Loucy (cell line): ENCODE measurements at regions not wholly inside any gene's neighbourhood (a gene's known extent, or its start where the extent isn't known, plus 50 kb on each side); places are given as distances from the start of the nearest gene placed in this dataset.

ENCODE experiments used
- H2AFZ ChIP-seq: fragments of 200-600 bp; sonication (generic); 2 replicates; pipeline ENCODE4 v1.6.0; 2016; ENCODE audit warnings: antibody characterized with exemption, mild to moderate bottlenecking, low read length, moderate library complexity
- H3F3A ChIP-seq: fragments of 200-600 bp; 2 replicates; pipeline ENCODE4 v1.6.0; 2016; ENCODE audit warnings: antibody characterized with exemption, low read depth, mild to moderate bottlenecking
- H3K27me3 ChIP-seq: fragments of 200-600 bp; sonication (generic); 2 replicates; pipeline ENCODE4 v1.6.1; 2014; ENCODE audit warnings: low read length, mild to moderate bottlenecking; ENCODE audit not compliant: insufficient read depth, poor library complexity, severe bottlenecking
- H3K36me3 ChIP-seq: fragments of 200-600 bp; sonication (generic); 2 replicates; pipeline ENCODE4 v1.6.1; 2016; ENCODE audit warnings: low read length; ENCODE audit not compliant: insufficient read depth
- H3K4me1 ChIP-seq: fragments of 200-600 bp; sonication (generic); 2 replicates; pipeline ENCODE4 v1.5.1; 2014; ENCODE audit warnings: low read length, mild to moderate bottlenecking; ENCODE audit not compliant: insufficient read depth, poor library complexity, severe bottlenecking
- H3K4me2 ChIP-seq: fragments of 200-600 bp; sonication (generic); 2 replicates; pipeline ENCODE4 v1.6.0; 2014; ENCODE audit warnings: antibody characterized with exemption, low read length, low read depth, mild to moderate bottlenecking; ENCODE audit not compliant: poor library complexity, severe bottlenecking
- H3K4me3 ChIP-seq: fragments of 200-600 bp; sonication (generic); 2 replicates; pipeline ENCODE4 v1.5.1; 2014; ENCODE audit warnings: low read length, mild to moderate bottlenecking, mixed read lengths; ENCODE audit not compliant: poor library complexity, severe bottlenecking
- H3K79me2 ChIP-seq: fragments of 200-600 bp; sonication (generic); 2 replicates; pipeline ENCODE4 v1.6.1; 2014; ENCODE audit warnings: low read length; ENCODE audit not compliant: insufficient read depth
- H3K9ac ChIP-seq: fragments of 200-600 bp; sonication (generic); 2 replicates; pipeline ENCODE4 v1.6.0; 2014; ENCODE audit warnings: mild to moderate bottlenecking, low read depth, low read length, moderate library complexity; ENCODE audit not compliant: poor library complexity, severe bottlenecking
- H3K9me2 ChIP-seq: fragments of 200-600 bp; sonication (generic); replicated peaks from 2 replicates; pipeline ENCODE4 v1.6.1; 2016; ENCODE audit warnings: low read depth, low read length, mixed read lengths
- H3K9me3 ChIP-seq: fragments of 200-600 bp; sonication (generic); 2 replicates; pipeline ENCODE4 v1.6.1; 2014; ENCODE audit warnings: mild to moderate bottlenecking, antibody characterized with exemption, low read length, low read depth; ENCODE audit not compliant: insufficient read depth
- H4K20me1 ChIP-seq: fragments of 200-600 bp; sonication (generic); 2 replicates; pipeline ENCODE4 v1.6.0; 2014; ENCODE audit warnings: antibody characterized with exemption, low read length, mild to moderate bottlenecking; ENCODE audit not compliant: insufficient read depth, poor library complexity, severe bottlenecking
- EZH2phosphoT487 ChIP-seq: fragments of 200-600 bp; IDR thresholded peaks from 2 replicates; pipeline ENCODE4 v1.6.1; 2018; ENCODE audit warnings: antibody characterized with exemption, mild to moderate bottlenecking, moderate library complexity, borderline replicate concordance
- TF ChIP-seq, protein P1 (sequence below): fragments of 200-600 bp; sonication (generic); conservative IDR thresholded peaks from 2 replicates; pipeline ENCODE4 v1.5.1; 2014; ENCODE audit warnings: mild to moderate bottlenecking, antibody characterized with exemption, low read length

DNA sequence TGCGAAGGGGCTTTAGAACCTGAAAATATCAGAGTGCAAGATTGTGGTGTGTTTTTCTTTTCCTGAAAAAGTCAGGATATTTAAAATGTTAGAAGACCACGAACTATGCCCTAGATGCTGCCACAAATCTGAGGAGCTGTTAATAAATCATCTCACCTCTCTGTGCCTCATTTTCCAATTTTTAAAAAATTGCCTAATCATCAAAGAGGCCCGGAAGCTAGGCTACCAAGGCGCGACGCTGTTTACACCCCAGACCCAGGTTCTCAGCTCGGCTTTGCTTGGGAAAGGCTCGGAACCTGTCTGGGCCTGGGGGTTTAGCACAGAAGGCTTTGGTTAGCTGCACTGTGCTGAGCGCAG, 409.6 kb downstream of the BCOR start:
- Histone ChIP-seq H3K4me1 (no peaks in the 10 kb centered on the region), H2AFZ (peak overlapping the region; percentile 75), H3K79me2 (no peaks in the 10 kb centered on the region), H3K27me3 (no peaks in the 10 kb centered on the region), H3K36me3 (no peaks in the 10 kb centered on the region), H3K4me3 (peak overlapping the region; percentile 69), H3F3A (no peaks in the 10 kb centered on the region), H3K9me2 (no peaks in the 10 kb centered on the region), H3K9me3 (no peaks in the 10 kb centered on the region), H3K9ac (peak overlapping the region; percentile 69), H3K4me2 (peak overlapping the region; percentile 74), H4K20me1 (no peaks in the 10 kb centered on the region)
- TF ChIP-seq, protein P1, sequence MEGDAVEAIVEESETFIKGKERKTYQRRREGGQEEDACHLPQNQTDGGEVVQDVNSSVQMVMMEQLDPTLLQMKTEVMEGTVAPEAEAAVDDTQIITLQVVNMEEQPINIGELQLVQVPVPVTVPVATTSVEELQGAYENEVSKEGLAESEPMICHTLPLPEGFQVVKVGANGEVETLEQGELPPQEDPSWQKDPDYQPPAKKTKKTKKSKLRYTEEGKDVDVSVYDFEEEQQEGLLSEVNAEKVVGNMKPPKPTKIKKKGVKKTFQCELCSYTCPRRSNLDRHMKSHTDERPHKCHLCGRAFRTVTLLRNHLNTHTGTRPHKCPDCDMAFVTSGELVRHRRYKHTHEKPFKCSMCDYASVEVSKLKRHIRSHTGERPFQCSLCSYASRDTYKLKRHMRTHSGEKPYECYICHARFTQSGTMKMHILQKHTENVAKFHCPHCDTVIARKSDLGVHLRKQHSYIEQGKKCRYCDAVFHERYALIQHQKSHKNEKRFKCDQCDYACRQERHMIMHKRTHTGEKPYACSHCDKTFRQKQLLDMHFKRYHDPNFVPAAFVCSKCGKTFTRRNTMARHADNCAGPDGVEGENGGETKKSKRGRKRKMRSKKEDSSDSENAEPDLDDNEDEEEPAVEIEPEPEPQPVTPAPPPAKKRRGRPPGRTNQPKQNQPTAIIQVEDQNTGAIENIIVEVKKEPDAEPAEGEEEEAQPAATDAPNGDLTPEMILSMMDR, result no peak
- TF ChIP-seq EZH2phosphoT487, result no peak

DNA sequence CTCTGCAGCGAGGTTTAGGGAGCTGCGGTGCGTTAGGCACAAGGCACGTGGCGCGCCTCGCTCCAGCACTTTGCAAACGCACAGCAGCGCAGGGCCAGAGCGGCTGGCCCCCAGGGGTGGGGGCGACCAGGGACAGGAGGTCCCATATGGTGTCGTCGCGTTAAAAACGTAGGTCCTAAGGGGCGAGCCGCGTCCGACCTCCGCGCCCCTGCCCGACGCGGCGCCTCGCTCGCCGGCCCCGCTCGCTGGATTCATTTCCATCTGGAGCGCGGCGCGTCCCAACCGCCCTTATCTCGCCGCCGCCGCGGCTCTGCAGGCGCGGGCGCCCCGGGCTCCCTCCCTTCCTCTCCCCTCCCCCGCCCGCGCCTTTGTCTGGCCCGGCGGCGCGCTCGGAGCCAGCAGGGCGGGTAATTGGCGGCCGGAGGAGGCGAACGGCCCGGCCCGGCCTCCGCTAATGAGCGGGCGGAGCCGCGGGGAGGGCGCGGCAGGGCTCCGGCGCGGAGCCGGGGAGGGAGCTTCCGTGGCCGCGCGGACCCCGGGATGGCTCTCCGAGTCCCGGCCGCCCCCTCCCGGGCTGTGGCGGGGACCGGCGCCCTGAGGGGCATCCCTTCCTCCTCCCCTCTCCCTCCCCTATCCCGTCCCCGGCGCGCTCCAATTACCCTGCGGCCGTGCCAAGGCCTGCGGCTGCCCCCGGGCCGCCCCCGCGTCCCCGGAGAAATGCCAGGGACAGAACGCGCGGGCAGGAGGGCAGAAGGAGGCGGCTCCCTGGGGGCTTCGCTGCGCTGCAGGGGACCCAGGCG, 409.0 kb downstream of the BCOR start:
- no peaks in the 10 kb centered on the region for H4K20me1 ChIP-seq
- H3K36me3 ChIP-seq, result no peaks in the 10 kb centered on the region
- H3K9me2 ChIP-seq, result no peaks in the 10 kb centered on the region
- no peaks in the 10 kb centered on the region for H3K27me3 ChIP-seq
- H3F3A ChIP-seq, result no peaks in the 10 kb centered on the region
- peak overlapping the region; percentile 75 for H2AFZ ChIP-seq
- H3K79me2 ChIP-seq, result no peaks in the 10 kb centered on the region
- peak overlapping the region; percentile 74 for H3K4me2 ChIP-seq
- TF ChIP-seq, protein P1, result no peak
- TF ChIP-seq EZH2phosphoT487, result no peak
- no peaks in the 10 kb centered on the region for H3K9me3 ChIP-seq
- H3K9ac ChIP-seq, result peak overlapping the region; percentile 69
- peak overlapping the region; percentile 69 for H3K4me3 ChIP-seq
- no peaks in the 10 kb centered on the region for H3K4me1 ChIP-seq

DNA sequence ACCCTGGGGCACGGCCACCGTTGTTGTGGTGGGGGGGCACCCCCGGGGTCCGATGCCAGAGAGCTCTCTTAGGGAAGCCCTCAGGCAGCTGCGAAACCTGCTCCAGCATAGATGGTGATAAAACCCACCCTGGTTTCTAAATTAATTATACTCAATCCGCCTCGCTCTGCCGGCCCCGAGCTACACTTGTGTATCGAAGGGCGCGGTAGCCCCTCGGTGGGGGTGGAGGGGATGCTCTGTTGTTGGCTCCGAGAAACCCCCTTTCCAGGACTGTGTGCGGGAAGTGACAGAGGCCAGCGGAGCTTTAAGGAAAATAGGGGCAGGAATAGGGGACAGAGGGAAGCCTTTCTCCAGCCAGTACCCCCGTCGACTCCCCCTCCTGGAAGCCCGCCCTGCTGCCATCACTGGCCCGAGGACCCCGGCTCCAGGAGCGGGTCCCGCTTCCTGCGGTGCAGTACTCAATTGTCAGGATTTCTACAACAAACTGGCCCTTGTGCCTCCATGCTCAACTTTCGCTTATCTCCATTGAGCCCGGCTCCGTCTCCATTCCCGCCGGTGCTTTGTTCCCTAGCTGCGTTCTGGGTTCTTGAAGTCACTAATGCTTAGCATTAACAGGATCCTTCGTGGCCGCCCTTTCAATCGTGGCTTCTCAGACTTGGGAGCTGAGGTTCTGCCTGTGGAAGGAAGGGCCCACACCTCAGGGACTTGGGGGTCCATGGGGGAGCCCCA, 408.2 kb downstream of the BCOR start:
- TF ChIP-seq, protein P1, result no peak
- TF ChIP-seq EZH2phosphoT487, result no peak
- Histone ChIP-seq H3K27me3 (no peaks in the 10 kb centered on the region), H4K20me1 (no peaks in the 10 kb centered on the region), H3F3A (no peaks in the 10 kb centered on the region), H2AFZ (peak overlapping the region; percentile 75; the same call in 1 of the 2 replicates), H3K79me2 (no peaks in the 10 kb centered on the region), H3K9ac (peak overlapping the region; percentile 69), H3K9me3 (no peaks in the 10 kb centered on the region), H3K4me3 (peak overlapping the region; percentile 69), H3K4me2 (peak overlapping the region; percentile 74), H3K36me3 (no peaks in the 10 kb centered on the region), H3K4me1 (no peaks in the 10 kb centered on the region), H3K9me2 (no peaks in the 10 kb centered on the region)
